HCT116 (cell line): ENCODE measurements at regions not wholly inside any gene's neighbourhood (a gene's known extent, or its start where the extent isn't known, plus 50 kb on each side); places are given as distances from the start of the nearest gene placed in this dataset.

Experiments
- ATAC-seq: fragments of 200-7000 bp; cut with Tn5 transposase; 2 replicates; pipeline ENCODE4 v1.9.1; 2020; ENCODE audit warnings: mild to moderate bottlenecking, moderate library complexity
- BruUV-seq: library from RNA; stranded (reverse); fragments of 400-500 nt; replicated peaks from 2 replicates; lab custom pipeline; 2021; lab: Mats Ljungman, UMichigan
- CTCF ChIA-PET: fragments of 300-600 bp; sonication (Branson Sonifier 250); formaldehyde crosslinking; loops from one replicate; lab custom pipeline; 2021; ENCODE audit warnings: antibody characterized with exemption; lab: Charles Lee
- POLR2A ChIA-PET: fragments of 300-600, 350-600 bp; sonication (Branson Sonifier 250); formaldehyde crosslinking; loops from one replicate; lab custom pipeline; 2021; ENCODE audit warnings: antibody characterized with exemption; lab: Charles Lee
- RAD21 ChIA-PET, 2 experiments: fragments of 300-600 bp; sonication (Branson Sonifier 250); formaldehyde crosslinking; loops; one replicate each; lab custom pipeline; 2023; ENCODE audit warnings: low total read pairs in 2 of 2; ENCODE audit not compliant: uncharacterized antibody in 2 of 2, unreplicated experiment in 2 of 2, low non-redundant PET in 1 of 2; lab: Charles Lee
- DNase-seq: peaks from one replicate; pipeline ENCODE4 v3.0.0-alpha.2; 2010; ENCODE audit warnings: low read depth, low spot score
- H2AFZ ChIP-seq: fragments of 200-600 bp; shearing (Covaris generic), sonication (generic); 2 replicates; pipeline ENCODE4 v1.6.1; 2017; ENCODE audit warnings: low read depth, mixed run types, mixed read lengths, antibody characterized with exemption, low read length; ENCODE audit not compliant: poor library complexity, severe bottlenecking
- H3K27ac ChIP-seq: 2 replicates; pipeline ENCODE4 v1.5.1; 2012; ENCODE audit warnings: low read depth, low read length
- H3K27me3 ChIP-seq: fragments of 200-600 bp; sonication (generic); 2 replicates; pipeline ENCODE4 v1.6.1; 2016; ENCODE audit warnings: mixed run types, low read length, mixed read lengths; ENCODE audit not compliant: insufficient read depth
- H3K36me3 ChIP-seq, 2 experiments: fragments of 200-500 bp in 1 of 2; fragments of 200-600 bp in 1 of 2; sonication (Bioruptor generic) in 1 of 2; sonication (generic) in 1 of 2; 2 replicates each; pipeline versions ENCODE4 v1.5.1 to v1.6.1; 2014 to 2016; ENCODE audit warnings: low read length in 2 of 2, inconsistent platforms in 1 of 2, mixed read lengths in 1 of 2, mixed run types in 1 of 2; ENCODE audit not compliant: insufficient read depth in 2 of 2, control insufficient read depth in 1 of 2
- H3K4me1 ChIP-seq, 2 experiments: fragments of 200-600 bp in 1 of 2; sonication (generic) in 1 of 2; 2 replicates each; pipeline versions ENCODE4 v1.5.1 to v1.6.1; 2012 to 2017; ENCODE audit warnings: low read length in 2 of 2, inconsistent platforms in 1 of 2, mild to moderate bottlenecking in 1 of 2, mixed read lengths in 1 of 2, mixed run types in 1 of 2, moderate library complexity in 1 of 2; ENCODE audit not compliant: insufficient read depth in 2 of 2, control insufficient read depth in 1 of 2
- H3K4me2 ChIP-seq: fragments of 200-600 bp; sonication (generic); 2 replicates; pipeline ENCODE4 v1.6.1; 2017; ENCODE audit warnings: mixed run types, low read length, mixed read lengths
- H3K4me3 ChIP-seq, 2 experiments: fragments of 200-600 bp in 1 of 2; sonication (generic) in 1 of 2; replicated peaks in 1 of 2; 2 replicates each; pipeline ENCODE4 v1.5.1; 2011 to 2016; ENCODE audit warnings: low read length in 2 of 2, control low read depth in 1 of 2, low read depth in 1 of 2, mild to moderate bottlenecking in 1 of 2, mixed read lengths in 1 of 2, mixed run types in 1 of 2
- H3K79me2 ChIP-seq: fragments of 200-600 bp; sonication (generic); 2 replicates; pipeline ENCODE4 v1.6.1; 2017; ENCODE audit warnings: mild to moderate bottlenecking, mixed run types, low read length, moderate library complexity, mixed read lengths; ENCODE audit not compliant: insufficient read depth
- H3K9ac ChIP-seq: fragments of 200-600 bp; sonication (generic); 2 replicates; pipeline ENCODE4 v1.6.1; 2016; ENCODE audit warnings: low read length, mixed read lengths
- H3K9me2 ChIP-seq: fragments of 200-600 bp; sonication (generic), shearing (Covaris generic); 2 replicates; pipeline ENCODE4 v1.6.1; 2017; ENCODE audit warnings: mixed run types, mild to moderate bottlenecking, moderate library complexity; ENCODE audit not compliant: insufficient read depth
- H3K9me3 ChIP-seq, 2 experiments: fragments of 200-500 bp in 1 of 2; fragments of 200-600 bp in 1 of 2; sonication (Bioruptor generic) in 1 of 2; sonication (generic) in 1 of 2; 2 replicates each; pipeline ENCODE4 v1.6.1; 2014 to 2017; ENCODE audit warnings: low read length in 2 of 2, mixed read lengths in 2 of 2, inconsistent platforms in 1 of 2, low read depth in 1 of 2, mild to moderate bottlenecking in 1 of 2, mixed run types in 1 of 2, moderate library complexity in 1 of 2; ENCODE audit not compliant: control insufficient read depth in 1 of 2, insufficient read depth in 1 of 2
- H4K20me1 ChIP-seq: fragments of 200-600 bp; sonication (generic), shearing (Covaris generic); 2 replicates; pipeline ENCODE4 v1.6.1; 2017; ENCODE audit warnings: mixed run types, mild to moderate bottlenecking, moderate library complexity; ENCODE audit not compliant: insufficient read depth
- CEBPB ChIP-seq: IDR thresholded peaks from 2 replicates; pipeline ENCODE4 v1.6.1; 2012; ENCODE audit warnings: low read depth
- EGR1 ChIP-seq: IDR thresholded peaks from 2 replicates; pipeline ENCODE4 v1.6.1; 2012; ENCODE audit warnings: low read depth
- POLR2A ChIP-seq: IDR thresholded peaks from 2 replicates; pipeline ENCODE4 v1.7.0; 2011; ENCODE audit warnings: borderline replicate concordance; ENCODE audit not compliant: insufficient read depth, insufficient read length; ENCODE audit errors: extremely low read depth
- POLR2AphosphoS5 ChIP-seq: IDR thresholded peaks from 2 replicates; pipeline ENCODE4 v1.6.1; 2011; ENCODE audit warnings: mild to moderate bottlenecking, low read depth, low read length, moderate library complexity
- SIN3A ChIP-seq: IDR thresholded peaks from 2 replicates; pipeline ENCODE4 v1.6.1; 2012; ENCODE audit warnings: low read depth
- SP1 ChIP-seq: IDR thresholded peaks from 2 replicates; pipeline ENCODE4 v1.6.1; 2012; ENCODE audit warnings: low read depth
- SRF ChIP-seq: IDR thresholded peaks from 2 replicates; pipeline ENCODE4 v1.6.1; 2012; ENCODE audit warnings: low read depth
- ZNF274 ChIP-seq: fragments of 200-500 bp; sonication (Bioruptor generic); IDR thresholded peaks from 2 replicates; pipeline ENCODE4 v1.6.1; 2014; ENCODE audit warnings: mild to moderate bottlenecking, low read depth, low read length, inconsistent platforms
- intact Hi-C: fragments of 100-400 bp; cut with micrococcal nuclease; formaldehyde crosslinking; loops from 2 replicates; pipeline ENCODE4 v1.10.0; 2022
- TF ChIP-seq, protein P1 (sequence below): IDR thresholded peaks from 2 replicates; pipeline ENCODE4 v1.6.1; 2012; ENCODE audit warnings: low read depth

- CTCF ChIA-PET, result no interaction called here
Observed at GRCh38 chr5:63726496-63726895, 235.7 kb downstream of the HTR1A start.

GRCh38 chr5:63719147-63719546 lies 243.1 kb downstream of the HTR1A start:
- POLR2A ChIA-PET, result no interaction called here
- CTCF ChIA-PET, result no interaction called here
- Histone ChIP-seq H4K20me1 (no peaks in the 10 kb centered on the region), H3K36me3 (no peaks in the 10 kb centered on the region), H3K27me3 (no peaks in the 10 kb centered on the region), H2AFZ (no peak overlapping the region), H3K27ac (no peak overlapping the region), H3K79me2 (no peaks in the 10 kb centered on the region), H3K9me2 (no peaks in the 10 kb centered on the region), H3K9ac (no peak overlapping the region), H3K4me2 (no peak overlapping the region), H3K4me3 (no peak overlapping the region), H3K9me3 (peaks cover 8 to 10% of the 10 kb centered on the region in 2 experiments; a peak in 2 of 4 replicates), H3K4me1 (no peaks in the 10 kb centered on the region)
- no TSS peak for BruUV-seq
- RAD21 ChIA-PET, result no interaction called here
- intact Hi-C loops, result no loop called here
- no peak for DNase-seq
- no peak for ATAC-seq
- TF ChIP-seq POLR2AphosphoS5 (no peak), POLR2A (no peak), ZNF274 (no peak), EGR1 (no peak), CEBPB (no peak), SRF (no peak)

More at GRCh38 chr5:63726496-63726895, 235.7 kb downstream of the HTR1A start:
- intact Hi-C loops, result no loop called here
- H3K4me3 ChIP-seq, result no peak overlapping the region
- H3K36me3 ChIP-seq, result no peaks in the 10 kb centered on the region
- no TSS peak for BruUV-seq
- no peak overlapping the region for H2AFZ ChIP-seq
- no peak overlapping the region for H3K4me2 ChIP-seq
- TF ChIP-seq, protein P1, sequence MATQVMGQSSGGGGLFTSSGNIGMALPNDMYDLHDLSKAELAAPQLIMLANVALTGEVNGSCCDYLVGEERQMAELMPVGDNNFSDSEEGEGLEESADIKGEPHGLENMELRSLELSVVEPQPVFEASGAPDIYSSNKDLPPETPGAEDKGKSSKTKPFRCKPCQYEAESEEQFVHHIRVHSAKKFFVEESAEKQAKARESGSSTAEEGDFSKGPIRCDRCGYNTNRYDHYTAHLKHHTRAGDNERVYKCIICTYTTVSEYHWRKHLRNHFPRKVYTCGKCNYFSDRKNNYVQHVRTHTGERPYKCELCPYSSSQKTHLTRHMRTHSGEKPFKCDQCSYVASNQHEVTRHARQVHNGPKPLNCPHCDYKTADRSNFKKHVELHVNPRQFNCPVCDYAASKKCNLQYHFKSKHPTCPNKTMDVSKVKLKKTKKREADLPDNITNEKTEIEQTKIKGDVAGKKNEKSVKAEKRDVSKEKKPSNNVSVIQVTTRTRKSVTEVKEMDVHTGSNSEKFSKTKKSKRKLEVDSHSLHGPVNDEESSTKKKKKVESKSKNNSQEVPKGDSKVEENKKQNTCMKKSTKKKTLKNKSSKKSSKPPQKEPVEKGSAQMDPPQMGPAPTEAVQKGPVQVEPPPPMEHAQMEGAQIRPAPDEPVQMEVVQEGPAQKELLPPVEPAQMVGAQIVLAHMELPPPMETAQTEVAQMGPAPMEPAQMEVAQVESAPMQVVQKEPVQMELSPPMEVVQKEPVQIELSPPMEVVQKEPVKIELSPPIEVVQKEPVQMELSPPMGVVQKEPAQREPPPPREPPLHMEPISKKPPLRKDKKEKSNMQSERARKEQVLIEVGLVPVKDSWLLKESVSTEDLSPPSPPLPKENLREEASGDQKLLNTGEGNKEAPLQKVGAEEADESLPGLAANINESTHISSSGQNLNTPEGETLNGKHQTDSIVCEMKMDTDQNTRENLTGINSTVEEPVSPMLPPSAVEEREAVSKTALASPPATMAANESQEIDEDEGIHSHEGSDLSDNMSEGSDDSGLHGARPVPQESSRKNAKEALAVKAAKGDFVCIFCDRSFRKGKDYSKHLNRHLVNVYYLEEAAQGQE, result no peak
- TF ChIP-seq SIN3A (no peak), SP1 (no peak)
- H3K9me2 ChIP-seq, result no peaks in the 10 kb centered on the region
- DNase-seq (no peak), ATAC-seq (no peak)
- H3K27me3 ChIP-seq, result no peaks in the 10 kb centered on the region
- H3K9ac ChIP-seq, result no peak overlapping the region
- H3K9me3 ChIP-seq, result peaks cover 1 to 9% of the 10 kb centered on the region in 2 experiments; a peak in 2 of 4 replicates
- ChIA-PET POLR2A (no interaction called here), RAD21 (no interaction called here)
- no peaks in the 10 kb centered on the region for H3K79me2 ChIP-seq
- no peaks in the 10 kb centered on the region for H4K20me1 ChIP-seq
- H3K27ac ChIP-seq, result no peak overlapping the region
- H3K4me1 ChIP-seq, result no peaks in the 10 kb centered on the region
